Neural crest cell (in vitro differentiated cells): ENCODE measurements at regions not wholly inside any gene's neighbourhood (a gene's known extent, or its start where the extent isn't known, plus 50 kb on each side); places are given as distances from the start of the nearest gene placed in this dataset.

Experiments
- DNase-seq: peaks from one replicate; pipeline ENCODE4 v3.0.0; 2021; ENCODE audit warnings: low read depth, mixed read lengths, low spot score
- H3K27ac Mint-ChIP-seq: one replicate; pipeline ENCODE4 v1.8.0; 2021; ENCODE audit warnings: mild to moderate bottlenecking, mixed read lengths; ENCODE audit not compliant: unreplicated experiment
- H3K27me3 Mint-ChIP-seq: 2 replicates; pipeline ENCODE4 v1.8.0; 2021; ENCODE audit warnings: low read depth, mild to moderate bottlenecking, mixed read lengths
- H3K36me3 Mint-ChIP-seq: 2 replicates; pipeline ENCODE4 v1.8.0; 2021; ENCODE audit warnings: low read depth, mild to moderate bottlenecking, mixed read lengths
- H3K4me1 Mint-ChIP-seq: 2 replicates; pipeline ENCODE4 v1.8.0; 2021; ENCODE audit warnings: mixed read lengths
- H3K4me3 Mint-ChIP-seq: one replicate; pipeline ENCODE4 v1.8.0; 2021; ENCODE audit warnings: mild to moderate bottlenecking, mixed read lengths
- H3K9me3 Mint-ChIP-seq: 2 replicates; pipeline ENCODE4 v1.8.0; 2021; ENCODE audit warnings: mixed read lengths
- CTCF ChIP-seq: fragments of 200-600 bp; sonication (generic); conservative IDR thresholded peaks from 2 replicates; pipeline ENCODE4 v1.5.0; 2021; ENCODE audit warnings: antibody characterized with exemption, mild to moderate bottlenecking

GRCh38 chr13:37340901-37341670 is 235.6 kb upstream of the CSNK1A1L start:
- Mint-ChIP-seq H3K36me3 (no peaks in the 10 kb centered on the region), H3K9me3 (no peaks in the 10 kb centered on the region), H3K4me3 (no peak overlapping the region), H3K4me1 (peaks cover 5% of the 10 kb centered on the region), H3K27ac (no peak overlapping the region), H3K27me3 (no peaks in the 10 kb centered on the region)
- no peak for DNase-seq
- no peak for TF ChIP-seq CTCF

- Mint-ChIP-seq H3K27ac (no peak overlapping the region), H3K4me1 (peaks cover 5% of the 10 kb centered on the region), H3K4me3 (no peak overlapping the region)
Observed at GRCh38 chr13:37339386-37339735, 233.9 kb upstream of the CSNK1A1L start.

DNA sequence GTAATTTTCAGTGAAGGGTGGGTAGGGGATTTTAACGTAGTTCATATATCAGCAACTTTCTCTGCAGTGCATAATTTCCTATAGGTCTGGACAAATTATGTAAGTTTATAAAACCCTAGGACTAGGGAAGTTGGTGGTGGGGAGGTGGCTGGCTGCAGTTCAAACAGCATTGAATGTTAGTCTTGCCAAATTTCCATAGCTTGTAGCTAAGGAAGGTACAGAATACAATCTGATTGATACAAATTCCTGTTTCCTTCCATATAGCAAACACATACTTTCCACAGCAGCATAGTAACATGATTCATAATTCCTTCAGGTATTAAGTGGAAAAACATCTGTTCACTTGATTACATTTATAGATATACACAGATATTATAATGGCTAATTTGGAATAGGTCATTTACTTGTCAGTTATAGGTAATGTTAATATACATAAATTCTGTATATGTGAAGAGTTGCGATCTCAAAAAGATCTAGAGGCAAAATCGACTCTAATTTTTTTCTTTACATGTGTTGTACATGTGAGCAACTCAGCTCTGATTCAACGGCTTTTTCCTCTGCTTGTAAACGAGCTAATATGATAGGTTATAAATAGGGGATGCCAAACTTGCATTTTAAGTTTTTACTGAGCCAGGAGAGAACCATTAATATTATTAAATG is 233.4 kb upstream of the CSNK1A1L start:
- no peak overlapping the region for H3K27ac Mint-ChIP-seq
- no peaks in the 10 kb centered on the region for H3K36me3 Mint-ChIP-seq
- H3K9me3 Mint-ChIP-seq, result no peaks in the 10 kb centered on the region
- no peaks in the 10 kb centered on the region for H3K27me3 Mint-ChIP-seq
- H3K4me3 Mint-ChIP-seq, result no peak overlapping the region
- peaks cover under 1% of the 10 kb centered on the region for H3K4me1 Mint-ChIP-seq
- no peak for TF ChIP-seq CTCF
- no peak for DNase-seq

More at GRCh38 chr13:37339386-37339735, 233.9 kb upstream of the CSNK1A1L start:
- TF ChIP-seq CTCF, result no peak
- no peak for DNase-seq
- Mint-ChIP-seq H3K27me3 (no peaks in the 10 kb centered on the region), H3K36me3 (no peaks in the 10 kb centered on the region), H3K9me3 (no peaks in the 10 kb centered on the region)

DNA sequence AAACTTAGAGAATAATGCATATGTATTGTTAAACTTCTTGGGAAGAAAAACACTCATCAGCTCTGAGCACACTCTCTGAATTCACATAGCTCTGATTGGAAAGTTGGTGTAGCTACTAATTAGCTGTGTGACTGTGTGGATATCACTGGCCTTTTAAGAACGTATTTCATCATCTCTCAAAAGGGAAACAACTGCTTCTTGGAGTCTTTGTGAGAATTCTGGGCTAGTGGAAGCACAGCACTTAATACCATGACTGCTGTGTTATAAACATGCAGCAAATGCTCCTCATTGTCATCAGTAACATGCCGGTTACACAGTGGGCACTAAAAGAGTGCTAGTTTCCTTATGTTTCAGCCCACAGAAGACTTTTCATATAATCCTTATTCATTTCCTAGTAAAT is 220.9 kb upstream of the CSNK1A1L start:
- H3K27me3 Mint-ChIP-seq, result no peaks in the 10 kb centered on the region
- H3K4me3 Mint-ChIP-seq, result no peak overlapping the region
- peaks cover 5% of the 10 kb centered on the region for H3K4me1 Mint-ChIP-seq
- no peak for TF ChIP-seq CTCF
- peaks cover 4% of the 10 kb centered on the region for H3K9me3 Mint-ChIP-seq
- no peaks in the 10 kb centered on the region for H3K36me3 Mint-ChIP-seq
- no peak overlapping the region for H3K27ac Mint-ChIP-seq
- no peak for DNase-seq

GRCh38 chr13:37319031-37319443 is 213.6 kb upstream of the CSNK1A1L start:
- Mint-ChIP-seq H3K27ac (no peak overlapping the region), H3K9me3 (peaks cover 29% of the 10 kb centered on the region), H3K4me3 (no peak overlapping the region)

More at GRCh38 chr13:37319031-37319443, 213.6 kb upstream of the CSNK1A1L start:
- Mint-ChIP-seq H3K36me3 (peaks cover 6% of the 10 kb centered on the region), H3K4me1 (no peaks in the 10 kb centered on the region), H3K27me3 (no peaks in the 10 kb centered on the region)
- no peak for TF ChIP-seq CTCF
- no peak for DNase-seq
